ENCODE measurements at regions not wholly inside any gene's neighbourhood (a gene's known extent, or its start where the extent isn't known, plus 50 kb on each side); places are given as distances from the start of the nearest gene placed in this dataset.

DNA sequence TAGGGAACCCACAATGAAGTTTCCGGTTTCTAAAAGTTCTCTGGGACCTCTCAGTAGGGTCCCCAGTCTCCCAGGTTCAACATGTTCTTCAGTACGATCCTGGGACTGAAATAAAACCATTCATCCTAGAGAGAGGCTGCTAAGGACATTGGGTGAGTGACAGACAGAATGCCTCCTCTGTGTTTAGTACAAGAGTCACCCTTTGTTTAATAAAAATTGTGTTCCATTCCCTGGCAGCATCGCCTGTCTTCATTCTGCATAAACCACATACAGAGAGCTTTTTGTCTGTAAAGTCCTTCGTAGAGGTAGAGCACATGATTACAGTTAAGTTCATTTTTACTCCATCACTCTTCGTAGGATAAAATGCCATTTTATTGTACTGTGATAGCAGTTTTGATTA lies 95.3 kb upstream of the GPR12 start:
- TF ChIP-seq SIN3A (IDR thresholded peaks at IDR 0.05; ENCODE audit: borderline replicate concordance, insufficient read depth, low read length) (no peak), FOXP2 (optimal IDR thresholded peaks at IDR 0.05; ENCODE audit: borderline replicate concordance, extremely low read depth, extremely low read length, insufficient read depth) (no peak), POLR2AphosphoS5 (IDR thresholded peaks at IDR 0.05; ENCODE audit: low read depth, low read length) (no peak), TAF1 (IDR thresholded peaks at IDR 0.05; ENCODE audit: borderline replicate concordance, insufficient read depth, low read length) (no peak)
- TF ChIP-seq, protein P1, sequence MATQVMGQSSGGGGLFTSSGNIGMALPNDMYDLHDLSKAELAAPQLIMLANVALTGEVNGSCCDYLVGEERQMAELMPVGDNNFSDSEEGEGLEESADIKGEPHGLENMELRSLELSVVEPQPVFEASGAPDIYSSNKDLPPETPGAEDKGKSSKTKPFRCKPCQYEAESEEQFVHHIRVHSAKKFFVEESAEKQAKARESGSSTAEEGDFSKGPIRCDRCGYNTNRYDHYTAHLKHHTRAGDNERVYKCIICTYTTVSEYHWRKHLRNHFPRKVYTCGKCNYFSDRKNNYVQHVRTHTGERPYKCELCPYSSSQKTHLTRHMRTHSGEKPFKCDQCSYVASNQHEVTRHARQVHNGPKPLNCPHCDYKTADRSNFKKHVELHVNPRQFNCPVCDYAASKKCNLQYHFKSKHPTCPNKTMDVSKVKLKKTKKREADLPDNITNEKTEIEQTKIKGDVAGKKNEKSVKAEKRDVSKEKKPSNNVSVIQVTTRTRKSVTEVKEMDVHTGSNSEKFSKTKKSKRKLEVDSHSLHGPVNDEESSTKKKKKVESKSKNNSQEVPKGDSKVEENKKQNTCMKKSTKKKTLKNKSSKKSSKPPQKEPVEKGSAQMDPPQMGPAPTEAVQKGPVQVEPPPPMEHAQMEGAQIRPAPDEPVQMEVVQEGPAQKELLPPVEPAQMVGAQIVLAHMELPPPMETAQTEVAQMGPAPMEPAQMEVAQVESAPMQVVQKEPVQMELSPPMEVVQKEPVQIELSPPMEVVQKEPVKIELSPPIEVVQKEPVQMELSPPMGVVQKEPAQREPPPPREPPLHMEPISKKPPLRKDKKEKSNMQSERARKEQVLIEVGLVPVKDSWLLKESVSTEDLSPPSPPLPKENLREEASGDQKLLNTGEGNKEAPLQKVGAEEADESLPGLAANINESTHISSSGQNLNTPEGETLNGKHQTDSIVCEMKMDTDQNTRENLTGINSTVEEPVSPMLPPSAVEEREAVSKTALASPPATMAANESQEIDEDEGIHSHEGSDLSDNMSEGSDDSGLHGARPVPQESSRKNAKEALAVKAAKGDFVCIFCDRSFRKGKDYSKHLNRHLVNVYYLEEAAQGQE (IDR thresholded peaks at IDR 0.05; ENCODE audit: insufficient read depth in 1 of 2, low read depth in 2 of 2, low read length in 2 of 2) = no peak

DNA sequence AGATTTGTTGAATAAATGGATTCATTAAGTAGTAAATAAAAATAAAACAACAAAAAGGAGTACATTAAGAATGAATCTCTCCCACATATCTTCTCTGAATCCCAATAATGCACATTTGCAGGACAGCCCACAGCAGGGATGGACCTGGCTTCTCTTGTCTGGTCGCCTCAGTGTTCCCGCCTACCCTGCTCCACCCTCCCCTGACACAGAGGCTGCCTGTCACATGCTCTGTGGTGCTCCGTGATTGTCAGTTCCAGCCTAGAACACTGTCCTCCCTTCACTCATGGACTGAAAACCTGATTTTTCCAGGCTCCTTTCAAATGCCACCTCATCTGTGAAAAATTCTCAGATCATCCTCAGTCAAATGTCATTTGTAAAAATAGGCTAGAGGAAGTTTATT lies 94.5 kb upstream of the GPR12 start:
- TF ChIP-seq FOXP2 (optimal IDR thresholded peaks at IDR 0.05; ENCODE audit: borderline replicate concordance, extremely low read depth, extremely low read length, insufficient read depth) (no peak), SIN3A (IDR thresholded peaks at IDR 0.05; ENCODE audit: borderline replicate concordance, insufficient read depth, low read length) (no peak), TAF1 (IDR thresholded peaks at IDR 0.05; ENCODE audit: borderline replicate concordance, insufficient read depth, low read length) (no peak), POLR2AphosphoS5 (IDR thresholded peaks at IDR 0.05; ENCODE audit: low read depth, low read length) (no peak)
- TF ChIP-seq, protein P1 (IDR thresholded peaks at IDR 0.05; ENCODE audit: insufficient read depth in 1 of 2, low read depth in 2 of 2, low read length in 2 of 2) = no peak

DNA sequence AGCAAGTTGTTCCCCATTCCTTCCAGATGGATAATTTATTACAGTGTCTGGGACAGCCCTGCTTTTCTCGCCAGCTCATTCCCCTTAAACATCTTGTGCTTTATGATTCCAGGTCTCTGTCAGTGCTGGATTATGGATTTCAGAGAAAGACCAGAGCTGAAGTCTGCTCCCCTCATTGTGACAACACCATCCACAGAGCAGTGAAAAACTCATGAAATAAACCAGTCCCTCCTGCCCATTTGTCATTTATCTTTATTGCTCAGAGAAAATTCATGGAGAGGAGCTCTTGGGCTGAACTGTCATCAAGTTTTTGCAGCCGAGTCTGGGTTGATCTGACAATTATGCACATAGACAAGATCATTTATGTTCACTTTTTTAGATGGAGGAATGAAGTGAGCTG lies 92.7 kb upstream of the GPR12 start:
- TF ChIP-seq POLR2AphosphoS5 (IDR thresholded peaks at IDR 0.05; ENCODE audit: low read depth, low read length) = no peak
- TF ChIP-seq FOXP2 (optimal IDR thresholded peaks at IDR 0.05; ENCODE audit: borderline replicate concordance, extremely low read depth, extremely low read length, insufficient read depth) = no peak
- TF ChIP-seq TAF1 (IDR thresholded peaks at IDR 0.05; ENCODE audit: borderline replicate concordance, insufficient read depth, low read length) = no peak
- no peak for TF ChIP-seq SIN3A (IDR thresholded peaks at IDR 0.05; ENCODE audit: borderline replicate concordance, insufficient read depth, low read length)
- TF ChIP-seq, protein P1 (IDR thresholded peaks at IDR 0.05; ENCODE audit: insufficient read depth in 1 of 2, low read depth in 2 of 2, low read length in 2 of 2) = no peak

DNA sequence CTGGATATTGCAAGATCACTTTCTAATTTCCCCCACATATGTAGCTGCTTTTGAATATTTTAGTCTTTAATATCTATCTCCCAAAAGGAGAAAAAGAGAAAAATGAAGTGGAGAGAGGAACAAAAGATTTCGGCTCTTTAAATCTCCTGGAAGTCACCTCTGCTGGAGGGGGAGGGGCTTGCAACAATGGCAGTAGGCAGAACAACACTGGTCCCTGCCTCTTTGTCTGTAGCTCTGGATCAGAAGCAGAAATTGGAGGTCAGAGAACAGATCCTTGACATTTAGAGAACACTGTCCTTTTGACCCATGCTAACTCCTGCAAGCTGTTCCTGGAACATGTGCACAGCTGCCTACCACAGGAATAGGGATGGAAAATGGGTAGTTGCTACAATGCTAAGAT lies 86.7 kb upstream of the GPR12 start:
- TF ChIP-seq FOXP2 (optimal IDR thresholded peaks at IDR 0.05; ENCODE audit: borderline replicate concordance, extremely low read depth, extremely low read length, insufficient read depth) (no peak), TAF1 (IDR thresholded peaks at IDR 0.05; ENCODE audit: borderline replicate concordance, insufficient read depth, low read length) (no peak), POLR2AphosphoS5 (IDR thresholded peaks at IDR 0.05; ENCODE audit: low read depth, low read length) (no peak), SIN3A (IDR thresholded peaks at IDR 0.05; ENCODE audit: borderline replicate concordance, insufficient read depth, low read length) (no peak)
- TF ChIP-seq, protein P1 (IDR thresholded peaks at IDR 0.05; ENCODE audit: insufficient read depth in 1 of 2, low read depth in 2 of 2, low read length in 2 of 2) = no peak

DNA sequence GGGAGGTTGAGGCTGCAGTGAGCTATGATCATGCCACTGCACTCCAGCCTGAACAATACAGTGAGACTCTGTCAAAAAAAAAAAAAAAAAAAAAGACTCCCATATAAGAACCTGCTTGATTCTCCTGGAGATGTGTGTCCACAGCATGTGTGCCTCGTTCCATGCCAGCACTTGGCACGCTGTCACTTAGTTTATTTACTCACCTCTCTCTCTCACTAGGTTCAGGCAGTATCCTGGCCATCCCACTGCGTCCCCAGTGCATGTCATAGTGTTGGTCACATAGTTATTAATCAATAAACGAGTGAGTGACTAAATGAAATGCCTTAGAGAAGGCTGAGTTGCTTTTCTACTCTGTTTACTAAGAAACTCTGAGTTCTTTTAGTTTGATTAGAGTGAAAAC lies 79.1 kb upstream of the GPR12 start:
- no peak for TF ChIP-seq TAF1 (IDR thresholded peaks at IDR 0.05; ENCODE audit: borderline replicate concordance, insufficient read depth, low read length)
- TF ChIP-seq, protein P1 (IDR thresholded peaks at IDR 0.05; ENCODE audit: insufficient read depth in 1 of 2, low read depth in 2 of 2, low read length in 2 of 2) = no peak
- no peak for TF ChIP-seq FOXP2 (optimal IDR thresholded peaks at IDR 0.05; ENCODE audit: borderline replicate concordance, extremely low read depth, extremely low read length, insufficient read depth)
- TF ChIP-seq SIN3A (IDR thresholded peaks at IDR 0.05; ENCODE audit: borderline replicate concordance, insufficient read depth, low read length) = no peak
- no peak for TF ChIP-seq POLR2AphosphoS5 (IDR thresholded peaks at IDR 0.05; ENCODE audit: low read depth, low read length)
